ENCODE measurements at regions not wholly inside any gene's neighbourhood (a gene's known extent, or its start where the extent isn't known, plus 50 kb on each side); places are given as distances from the start of the nearest gene placed in this dataset.

DNA sequence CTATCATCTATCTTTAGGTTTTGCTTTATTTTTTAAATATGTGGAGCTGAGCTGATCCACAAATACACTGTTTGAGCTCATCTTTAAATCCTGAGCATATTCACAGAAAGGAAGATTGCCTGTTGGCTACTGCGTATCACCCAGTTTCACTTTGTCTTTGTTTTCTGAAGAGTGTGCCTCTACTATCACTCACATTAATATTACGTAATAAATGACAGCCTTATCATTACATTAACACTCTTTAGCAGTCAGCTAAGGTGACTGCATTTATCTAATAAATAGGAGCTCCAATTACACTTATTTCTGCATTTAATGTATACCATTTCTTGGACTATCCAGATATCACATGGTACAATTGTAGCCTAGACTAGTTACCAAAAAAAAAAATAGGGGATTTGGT, 511.7 kb downstream of the NR2F1-AS1 start:
- TF ChIP-seq, protein P1, sequence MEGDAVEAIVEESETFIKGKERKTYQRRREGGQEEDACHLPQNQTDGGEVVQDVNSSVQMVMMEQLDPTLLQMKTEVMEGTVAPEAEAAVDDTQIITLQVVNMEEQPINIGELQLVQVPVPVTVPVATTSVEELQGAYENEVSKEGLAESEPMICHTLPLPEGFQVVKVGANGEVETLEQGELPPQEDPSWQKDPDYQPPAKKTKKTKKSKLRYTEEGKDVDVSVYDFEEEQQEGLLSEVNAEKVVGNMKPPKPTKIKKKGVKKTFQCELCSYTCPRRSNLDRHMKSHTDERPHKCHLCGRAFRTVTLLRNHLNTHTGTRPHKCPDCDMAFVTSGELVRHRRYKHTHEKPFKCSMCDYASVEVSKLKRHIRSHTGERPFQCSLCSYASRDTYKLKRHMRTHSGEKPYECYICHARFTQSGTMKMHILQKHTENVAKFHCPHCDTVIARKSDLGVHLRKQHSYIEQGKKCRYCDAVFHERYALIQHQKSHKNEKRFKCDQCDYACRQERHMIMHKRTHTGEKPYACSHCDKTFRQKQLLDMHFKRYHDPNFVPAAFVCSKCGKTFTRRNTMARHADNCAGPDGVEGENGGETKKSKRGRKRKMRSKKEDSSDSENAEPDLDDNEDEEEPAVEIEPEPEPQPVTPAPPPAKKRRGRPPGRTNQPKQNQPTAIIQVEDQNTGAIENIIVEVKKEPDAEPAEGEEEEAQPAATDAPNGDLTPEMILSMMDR (IDR thresholded peaks at IDR 0.05; ENCODE audit: low read depth, low read length): no peak
- TF ChIP-seq POLR2A (IDR thresholded peaks at IDR 0.05; ENCODE audit: extremely low read depth, insufficient read length): no peak

All from NB4 (cell line).